ENCODE measurements at regions not wholly inside any gene's neighbourhood (a gene's known extent, or its start where the extent isn't known, plus 50 kb on each side); places are given as distances from the start of the nearest gene placed in this dataset.
A peak's percentile ranks its signal among the peaks of the same experiment; 100 is the strongest.
"Not testable (repeated sequence)": the region's sequence is repeated elsewhere in the genome, so short reads cannot be mapped to it uniquely, and the experiment has no call there.

GRCh38 chr1:217039926-217040325 lies 316.7 kb upstream of the ESRRG start:
- no peak for DNase-seq (ENCODE audit: low spot score)

GRCh38 chr1:217039139-217039538 lies 315.9 kb upstream of the ESRRG start:
- not testable (repeated sequence) for DNase-seq (ENCODE audit: low spot score)

GRCh38 chr1:217036757-217037156 lies 313.5 kb upstream of the ESRRG start:
- no peak for DNase-seq (ENCODE audit: low spot score)

- DNase-seq (ENCODE audit: low spot score): no peak
Observed at GRCh38 chr1:217032715-217033367, 309.6 kb upstream of the ESRRG start.

- DNase-seq (ENCODE audit: low spot score): no peak
Observed at GRCh38 chr1:217029281-217030157, 306.3 kb upstream of the ESRRG start.

GRCh38 chr1:217027403-217028080 lies 304.3 kb upstream of the ESRRG start:
- peak; percentile 11 for DNase-seq (ENCODE audit: low spot score)

- no peak for DNase-seq (ENCODE audit: low spot score)
Observed at GRCh38 chr1:217026531-217026930, 303.3 kb upstream of the ESRRG start.

- no peak for DNase-seq (ENCODE audit: low spot score)
Observed at GRCh38 chr1:217025381-217025780, 302.2 kb upstream of the ESRRG start.

GRCh38 chr1:217024911-217025310 lies 301.7 kb upstream of the ESRRG start:
- no peak for DNase-seq (ENCODE audit: low spot score)

- no peak for DNase-seq (ENCODE audit: low spot score)
Observed at GRCh38 chr1:217021956-217022355, 298.7 kb upstream of the ESRRG start.

GRCh38 chr1:217021400-217021799 lies 298.2 kb upstream of the ESRRG start:
- no peak for DNase-seq (ENCODE audit: low spot score)

- no peak for DNase-seq (ENCODE audit: low spot score)
Observed at GRCh38 chr1:217019475-217019874, 296.2 kb upstream of the ESRRG start.

- DNase-seq (ENCODE audit: low spot score): no peak
Observed at GRCh38 chr1:217018648-217019047, 295.4 kb upstream of the ESRRG start.

- DNase-seq (ENCODE audit: low spot score): no peak
Observed at GRCh38 chr1:217017165-217017564, 293.9 kb upstream of the ESRRG start.

- DNase-seq (ENCODE audit: low spot score): no peak
Observed at GRCh38 chr1:217014066-217014465, 290.8 kb upstream of the ESRRG start.

- DNase-seq (ENCODE audit: low spot score): no peak
Observed at GRCh38 chr1:217012659-217013058, 289.4 kb upstream of the ESRRG start.

GRCh38 chr1:217011097-217011496 lies 287.9 kb upstream of the ESRRG start:
- no peak for DNase-seq (ENCODE audit: low spot score)

GRCh38 chr1:217010253-217010652 lies 287.0 kb upstream of the ESRRG start:
- no peak for DNase-seq (ENCODE audit: low spot score)

- no peak for DNase-seq (ENCODE audit: low spot score)
Observed at GRCh38 chr1:217009376-217009775, 286.1 kb upstream of the ESRRG start.

GRCh38 chr1:217004776-217005436 lies 281.7 kb upstream of the ESRRG start:
- no peak for DNase-seq (ENCODE audit: low spot score)

GRCh38 chr1:217003355-217003754 lies 280.1 kb upstream of the ESRRG start:
- DNase-seq (ENCODE audit: low spot score): no peak

GRCh38 chr1:216997831-216998230 lies 274.6 kb upstream of the ESRRG start:
- no peak for DNase-seq (ENCODE audit: low spot score)
